ENCODE measurements at regions not wholly inside any gene's neighbourhood (a gene's known extent, or its start where the extent isn't known, plus 50 kb on each side); places are given as distances from the start of the nearest gene placed in this dataset.

- H3K4me1 ChIP-seq (ENCODE audit: control insufficient read depth in 1 of 2, insufficient read depth in 2 of 2, low read depth in 1 of 2, low read length in 1 of 2): no peaks in the 10 kb centered on the region
- H2AFZ ChIP-seq (ENCODE audit: low read depth): no peak overlapping the region; the same call in 1 of the 2 replicates
- H3K9me2 ChIP-seq: no peaks in the 10 kb centered on the region
- H4K20me1 ChIP-seq (ENCODE audit: insufficient read depth): no peaks in the 10 kb centered on the region
- POLR2A ChIA-PET: no interaction called here
- H3K79me2 ChIP-seq (ENCODE audit: insufficient read depth): no peaks in the 10 kb centered on the region
- H3K27me3 ChIP-seq (ENCODE audit: insufficient read depth): no peaks in the 10 kb centered on the region
- DNase-seq: peak; percentile 30
- CTCF ChIA-PET: interaction anchor here (0.7 to 2.7 kb wide), 11 partner anchors 8 to 323 kb away, joined by 3 to 18 read pairs (median 4); no protein-coding TSS in a partner anchor
- no peak overlapping the region for H3K27ac ChIP-seq (ENCODE audit: low read depth in 2 of 2, low read length in 1 of 2)
- H3F3A ChIP-seq (replicated peaks; ENCODE audit: insufficient read depth): no peaks in the 10 kb centered on the region
- H3K4me2 ChIP-seq: no peak overlapping the region
- H3K4me3 ChIP-seq (ENCODE audit: low read depth in 2 of 2, low read length in 1 of 2): peak overlapping the region in 1 of 2 experiments; percentile 36; a peak in 1 of 4 replicates
- WGBS (ENCODE audit: low lambda C conversion rate): 2% methylated on average over 4 of the region's 5 CpGs
- H3K36me3 ChIP-seq (replicated peaks in 1 of 2; ENCODE audit: control insufficient read depth in 1 of 2, insufficient read depth in 2 of 2, low read length in 1 of 2): no peaks in the 10 kb centered on the region
- H3K9me3 ChIP-seq: no peaks in the 10 kb centered on the region
- no peak overlapping the region for H3K9ac ChIP-seq
- no peak for TF ChIP-seq NFIC (IDR thresholded peaks at IDR 0.05; ENCODE audit: borderline replicate concordance)
- no peak for TF ChIP-seq ELF1 (IDR thresholded peaks at IDR 0.05)
- no peak for TF ChIP-seq ZBTB33 (IDR thresholded peaks at IDR 0.05; ENCODE audit: borderline replicate concordance, low read depth)
- TF ChIP-seq USF1 (IDR thresholded peaks at IDR 0.05; ENCODE audit: borderline replicate concordance, low read depth): no peak
- TF ChIP-seq RCOR1 (IDR thresholded peaks at IDR 0.05; ENCODE audit: low read length): no peak
- TF ChIP-seq FOSL2 (IDR thresholded peaks at IDR 0.05; ENCODE audit: borderline replicate concordance, low read depth): no peak
- no peak for TF ChIP-seq FOXM1 (IDR thresholded peaks at IDR 0.05; ENCODE audit: low read depth)
- TF ChIP-seq RXRA (IDR thresholded peaks at IDR 0.05; ENCODE audit: borderline replicate concordance, low read depth): no peak
- TF ChIP-seq REST (IDR thresholded peaks at IDR 0.05; ENCODE audit: low read depth, low read length): no peak
- TF ChIP-seq GABPA (IDR thresholded peaks at IDR 0.05; ENCODE audit: low read depth): no peak
- no peak for TF ChIP-seq CHD2 (IDR thresholded peaks at IDR 0.05; ENCODE audit: low read length, partially characterized antibody)
- TF ChIP-seq USF2 (IDR thresholded peaks at IDR 0.05; ENCODE audit: borderline replicate concordance, low read depth, low read length): no peak
- TF ChIP-seq TCF12 (IDR thresholded peaks at IDR 0.05): no peak
- TF ChIP-seq GATA2 (CRISPR knock-in tag; IDR thresholded peaks at IDR 0.05): no peak
- TF ChIP-seq MAX (IDR thresholded peaks at IDR 0.05; ENCODE audit: low read depth): no peak
- no peak for TF ChIP-seq MXI1 (IDR thresholded peaks at IDR 0.05; ENCODE audit: low read depth, low read length)
- TF ChIP-seq TEAD4 (IDR thresholded peaks at IDR 0.05; ENCODE audit: borderline replicate concordance, insufficient read depth): no peak
- TF ChIP-seq RFX5 (IDR thresholded peaks at IDR 0.05; ENCODE audit: low read length): peak; percentile 53; the same call in 1 of the 2 replicates
- TF ChIP-seq EP300 (IDR thresholded peaks at IDR 0.05; ENCODE audit: borderline replicate concordance in 1 of 2, low read depth in 1 of 2, low read length in 1 of 2): no peak
- no peak for TF ChIP-seq TAF1 (IDR thresholded peaks at IDR 0.05; ENCODE audit: borderline replicate concordance, low read depth, low read length)
- no peak for TF ChIP-seq IRF3 (IDR thresholded peaks at IDR 0.05; ENCODE audit: low read depth, low read length)
- no peak for TF ChIP-seq MEF2A (IDR thresholded peaks at IDR 0.05; ENCODE audit: borderline replicate concordance, low read depth)
- TF ChIP-seq FOXJ3 (CRISPR knock-in tag; IDR thresholded peaks at IDR 0.05): 0 out of 2 replicates have a peak, but pooled peaks have one; percentile 35
- no peak for TF ChIP-seq YY1 (IDR thresholded peaks at IDR 0.05; ENCODE audit: low read depth)
- TF ChIP-seq SIN3A (IDR thresholded peaks at IDR 0.05; ENCODE audit: borderline replicate concordance, low read depth, low read length): no peak
- TF ChIP-seq NRF1 (IDR thresholded peaks at IDR 0.05; ENCODE audit: low read depth, low read length): no peak
- peak; percentile 80 for TF ChIP-seq RAD21 (IDR thresholded peaks at IDR 0.05; ENCODE audit: low read length)
- TF ChIP-seq JUND (IDR thresholded peaks at IDR 0.05): no peak
Measured at GRCh38 chrX:84729809-84730208, 227.6 kb upstream of the HDX start.
